T-helper 1 cell treated with Interleukin-12 subunit alpha and Interleukin-12 subunit beta and Interleukin-4 antibody, amounts not matched to agents 30 μg/mL and 1 μg/mL, for 36 hours (primary cell): ENCODE measurements at regions not wholly inside any gene's neighbourhood (a gene's known extent, or its start where the extent isn't known, plus 50 kb on each side); places are given as distances from the start of the nearest gene placed in this dataset.

Source experiments
- H3K27ac Mint-ChIP-seq: one replicate; pipeline ENCODE4 v1.8.0; 2021; ENCODE audit warnings: mild to moderate bottlenecking, mixed read lengths
- H3K27me3 Mint-ChIP-seq: one replicate; pipeline ENCODE4 v1.8.0; 2021; ENCODE audit warnings: low read depth, mixed read lengths
- H3K36me3 Mint-ChIP-seq: one replicate; pipeline ENCODE4 v1.8.0; 2021; ENCODE audit warnings: low read depth, mixed read lengths
- H3K4me1 Mint-ChIP-seq: one replicate; pipeline ENCODE4 v1.8.0; 2021; ENCODE audit warnings: low read depth, mixed read lengths
- H3K4me3 Mint-ChIP-seq: one replicate; pipeline ENCODE4 v1.8.0; 2021; ENCODE audit warnings: mild to moderate bottlenecking, moderate library complexity, mixed read lengths
- H3K9me3 Mint-ChIP-seq: one replicate; pipeline ENCODE4 v1.8.0; 2021; ENCODE audit warnings: mixed read lengths

- Mint-ChIP-seq H3K4me3 (no peak overlapping the region), H3K4me1 (no peaks in the 10 kb centered on the region), H3K9me3 (no peaks in the 10 kb centered on the region), H3K27ac (no peak overlapping the region), H3K27me3 (peaks cover 13% of the 10 kb centered on the region), H3K36me3 (no peaks in the 10 kb centered on the region)
Observed at GRCh38 chr12:115752913-115753726, 524.4 kb downstream of the MED13L start.

- H3K4me1 Mint-ChIP-seq, result no peaks in the 10 kb centered on the region
- no peaks in the 10 kb centered on the region for H3K9me3 Mint-ChIP-seq
- H3K27me3 Mint-ChIP-seq, result peaks cover 13% of the 10 kb centered on the region
- no peak overlapping the region for H3K4me3 Mint-ChIP-seq
- H3K36me3 Mint-ChIP-seq, result no peaks in the 10 kb centered on the region
- no peak overlapping the region for H3K27ac Mint-ChIP-seq
Observed at GRCh38 chr12:115752156-115752555, 525.3 kb downstream of the MED13L start.

GRCh38 chr12:115750340-115750739 lies 527.2 kb downstream of the MED13L start:
- peaks cover 5% of the 10 kb centered on the region for H3K27me3 Mint-ChIP-seq
- no peak overlapping the region for H3K4me3 Mint-ChIP-seq
- no peaks in the 10 kb centered on the region for H3K36me3 Mint-ChIP-seq
- no peaks in the 10 kb centered on the region for H3K4me1 Mint-ChIP-seq
- H3K9me3 Mint-ChIP-seq, result no peaks in the 10 kb centered on the region
- no peak overlapping the region for H3K27ac Mint-ChIP-seq

- H3K27ac Mint-ChIP-seq, result no peak overlapping the region
- no peaks in the 10 kb centered on the region for H3K36me3 Mint-ChIP-seq
- H3K4me1 Mint-ChIP-seq, result no peaks in the 10 kb centered on the region
- H3K4me3 Mint-ChIP-seq, result no peak overlapping the region
- H3K9me3 Mint-ChIP-seq, result no peaks in the 10 kb centered on the region
- no peaks in the 10 kb centered on the region for H3K27me3 Mint-ChIP-seq
Observed at GRCh38 chr12:115749071-115749841, 528.2 kb downstream of the MED13L start.

GRCh38 chr12:115740586-115741155 lies 536.8 kb downstream of the MED13L start:
- H3K27me3 Mint-ChIP-seq, result no peaks in the 10 kb centered on the region
- no peaks in the 10 kb centered on the region for H3K4me1 Mint-ChIP-seq
- no peaks in the 10 kb centered on the region for H3K36me3 Mint-ChIP-seq
- no peaks in the 10 kb centered on the region for H3K9me3 Mint-ChIP-seq
- H3K4me3 Mint-ChIP-seq, result no peak overlapping the region
- no peak overlapping the region for H3K27ac Mint-ChIP-seq

GRCh38 chr12:115737895-115738294 lies 539.6 kb downstream of the MED13L start:
- Mint-ChIP-seq H3K4me1 (no peaks in the 10 kb centered on the region), H3K36me3 (no peaks in the 10 kb centered on the region), H3K9me3 (no peaks in the 10 kb centered on the region), H3K4me3 (no peak overlapping the region), H3K27me3 (no peaks in the 10 kb centered on the region), H3K27ac (no peak overlapping the region)

GRCh38 chr12:115736360-115736759 lies 541.1 kb downstream of the MED13L start:
- H3K4me3 Mint-ChIP-seq, result no peak overlapping the region
- H3K27me3 Mint-ChIP-seq, result no peaks in the 10 kb centered on the region
- H3K27ac Mint-ChIP-seq, result no peak overlapping the region
- H3K36me3 Mint-ChIP-seq, result no peaks in the 10 kb centered on the region
- no peaks in the 10 kb centered on the region for H3K4me1 Mint-ChIP-seq
- no peaks in the 10 kb centered on the region for H3K9me3 Mint-ChIP-seq

- H3K36me3 Mint-ChIP-seq, result no peaks in the 10 kb centered on the region
- H3K9me3 Mint-ChIP-seq, result peaks cover 2% of the 10 kb centered on the region
- no peak overlapping the region for H3K4me3 Mint-ChIP-seq
- H3K4me1 Mint-ChIP-seq, result no peaks in the 10 kb centered on the region
- no peaks in the 10 kb centered on the region for H3K27me3 Mint-ChIP-seq
- no peak overlapping the region for H3K27ac Mint-ChIP-seq
Observed at GRCh38 chr12:115730975-115731541, 546.4 kb downstream of the MED13L start.

- H3K27ac Mint-ChIP-seq, result no peak overlapping the region
Observed at GRCh38 chr12:115726691-115727090, 550.8 kb downstream of the MED13L start.

GRCh38 chr12:115722181-115722580 lies 555.3 kb downstream of the MED13L start:
- Mint-ChIP-seq H3K4me1 (no peaks in the 10 kb centered on the region), H3K27ac (no peak overlapping the region), H3K4me3 (no peak overlapping the region), H3K36me3 (no peaks in the 10 kb centered on the region), H3K27me3 (no peaks in the 10 kb centered on the region), H3K9me3 (no peaks in the 10 kb centered on the region)

More at GRCh38 chr12:115726691-115727090, 550.8 kb downstream of the MED13L start:
- H3K4me3 Mint-ChIP-seq, result no peak overlapping the region
- no peaks in the 10 kb centered on the region for H3K36me3 Mint-ChIP-seq
- no peaks in the 10 kb centered on the region for H3K27me3 Mint-ChIP-seq
- no peaks in the 10 kb centered on the region for H3K4me1 Mint-ChIP-seq
- peaks cover 2% of the 10 kb centered on the region for H3K9me3 Mint-ChIP-seq

GRCh38 chr12:115716551-115716950 lies 560.9 kb downstream of the MED13L start:
- Mint-ChIP-seq H3K4me3 (no peak overlapping the region), H3K9me3 (no peaks in the 10 kb centered on the region), H3K4me1 (no peaks in the 10 kb centered on the region), H3K36me3 (no peaks in the 10 kb centered on the region), H3K27ac (no peak overlapping the region), H3K27me3 (no peaks in the 10 kb centered on the region)

GRCh38 chr12:115712676-115713075 lies 564.8 kb downstream of the MED13L start:
- H3K27me3 Mint-ChIP-seq, result no peaks in the 10 kb centered on the region
- no peaks in the 10 kb centered on the region for H3K36me3 Mint-ChIP-seq
- no peak overlapping the region for H3K4me3 Mint-ChIP-seq
- H3K27ac Mint-ChIP-seq, result no peak overlapping the region
- H3K4me1 Mint-ChIP-seq, result no peaks in the 10 kb centered on the region
- no peaks in the 10 kb centered on the region for H3K9me3 Mint-ChIP-seq

- Mint-ChIP-seq H3K36me3 (no peaks in the 10 kb centered on the region), H3K4me3 (no peak overlapping the region), H3K27me3 (no peaks in the 10 kb centered on the region), H3K27ac (no peak overlapping the region), H3K9me3 (peaks cover 9% of the 10 kb centered on the region), H3K4me1 (no peaks in the 10 kb centered on the region)
Observed at GRCh38 chr12:115710104-115710564, 567.4 kb downstream of the MED13L start.

GRCh38 chr12:115709540-115710011 lies 567.9 kb downstream of the MED13L start:
- H3K36me3 Mint-ChIP-seq, result no peaks in the 10 kb centered on the region
- peaks cover 9% of the 10 kb centered on the region for H3K9me3 Mint-ChIP-seq
- H3K27ac Mint-ChIP-seq, result no peak overlapping the region
- H3K4me1 Mint-ChIP-seq, result no peaks in the 10 kb centered on the region
- H3K27me3 Mint-ChIP-seq, result no peaks in the 10 kb centered on the region
- no peak overlapping the region for H3K4me3 Mint-ChIP-seq
